ENCODE measurements at regions not wholly inside any gene's neighbourhood (a gene's known extent, or its start where the extent isn't known, plus 50 kb on each side); places are given as distances from the start of the nearest gene placed in this dataset.

GRCh38 chr11:45000918-45001317, 50.2 kb upstream of the TP53I11 start:
- no peaks in the 10 kb centered on the region for H3K4me1 ChIP-seq
- no peak for DNase-seq (ENCODE audit: low read depth in 1 of 2, low spot score in 1 of 2)
- H3K4me3 ChIP-seq: no peak overlapping the region
- 71% methylated on average over 4 of the region's 4 CpGs for WGBS (ENCODE audit: missing lambda C conversion rate)
- no peak for TF ChIP-seq FOSL2 (IDR thresholded peaks at IDR 0.05)
- no peak for TF ChIP-seq FOSL2 (CRISPR knock-in tag; IDR thresholded peaks at IDR 0.05)
- no peak for TF ChIP-seq HOXB13 (CRISPR knock-in tag; IDR thresholded peaks at IDR 0.05; ENCODE audit: low read depth)
- no peak for TF ChIP-seq TFCP2L1 (CRISPR knock-in tag; IDR thresholded peaks at IDR 0.05)
- no peak for TF ChIP-seq ZC3H11A (IDR thresholded peaks at IDR 0.05)
- no peak for TF ChIP-seq ATOH8 (CRISPR knock-in tag; IDR thresholded peaks at IDR 0.05; ENCODE audit: low read depth)
- no peak for TF ChIP-seq HDAC2 (IDR thresholded peaks at IDR 0.05)
- TF ChIP-seq JUN (IDR thresholded peaks at IDR 0.05): no peak
- TF ChIP-seq CHD2 (IDR thresholded peaks at IDR 0.05; ENCODE audit: low read length, partially characterized antibody): no peak
- no peak for TF ChIP-seq REST (IDR thresholded peaks at IDR 0.05)
- TF ChIP-seq ESRRA (IDR thresholded peaks at IDR 0.05; ENCODE audit: borderline replicate concordance, low read length): no peak
- no peak for TF ChIP-seq PBX3 (IDR thresholded peaks at IDR 0.05)
- no peak for TF ChIP-seq MYC (IDR thresholded peaks at IDR 0.05; ENCODE audit: borderline replicate concordance, low read length)
- no peak for TF ChIP-seq POLR2AphosphoS2 (conservative IDR thresholded peaks at IDR 0.05; ENCODE audit: low read length)
- no peak for TF ChIP-seq MAFK (IDR thresholded peaks at IDR 0.05; ENCODE audit: partially characterized antibody)
- no peak for TF ChIP-seq TP53 (CRISPR knock-in tag; IDR thresholded peaks at IDR 0.05)
- TF ChIP-seq EHMT2 (IDR thresholded peaks at IDR 0.05; ENCODE audit: low read depth): no peak
- CTCF ChIA-PET: no interaction called here
- H3K4me2 ChIP-seq: no peak overlapping the region
- ATAC-seq: no peak
- FAIRE-seq: no peak
- no peak overlapping the region for H3K27ac ChIP-seq
- POLR2A ChIA-PET: no interaction called here
- H3K9me3 ChIP-seq: no peaks in the 10 kb centered on the region

- Histone ChIP-seq H3K4me1 (no peaks in the 10 kb centered on the region), H3K4me3 (no peak overlapping the region), H3K9me3 (no peaks in the 10 kb centered on the region), H3K4me2 (no peak overlapping the region), H3K27ac (no peak overlapping the region)
- ChIA-PET POLR2A (no interaction called here), CTCF (no interaction called here)
- TF ChIP-seq USF2 (IDR thresholded peaks at IDR 0.05) (no peak), TFCP2L1 (CRISPR knock-in tag; IDR thresholded peaks at IDR 0.05) (no peak), PBX3 (IDR thresholded peaks at IDR 0.05) (no peak), HOXB5 (CRISPR knock-in tag; IDR thresholded peaks at IDR 0.05) (no peak), ZC3H11A (IDR thresholded peaks at IDR 0.05) (no peak), ELK1 (IDR thresholded peaks at IDR 0.05; ENCODE audit: low read depth, low read length) (no peak), FOSB (CRISPR knock-in tag; IDR thresholded peaks at IDR 0.05) (no peak), HES2 (IDR thresholded peaks at IDR 0.05) (no peak), CEBPB (IDR thresholded peaks at IDR 0.05) (no peak), SMC3 (IDR thresholded peaks at IDR 0.05) (no peak), EHF (CRISPR knock-in tag; IDR thresholded peaks at IDR 0.05) (no peak), TP53 (CRISPR knock-in tag; IDR thresholded peaks at IDR 0.05) (no peak), E2F6 (IDR thresholded peaks at IDR 0.05; ENCODE audit: borderline replicate concordance, low read depth) (no peak), CBX2 (IDR thresholded peaks at IDR 0.05; ENCODE audit: borderline replicate concordance, low read depth) (no peak), HEYL (CRISPR knock-in tag; IDR thresholded peaks at IDR 0.05) (no peak), ZFP36 (IDR thresholded peaks at IDR 0.05; ENCODE audit: borderline replicate concordance, partially characterized antibody) (no peak)
- DNase-seq (ENCODE audit: low read depth in 1 of 2, low spot score in 1 of 2): no peak
- 65% methylated on average over 6 of the region's 6 CpGs for whole genome bisulfite sequencing (ENCODE audit: missing lambda C conversion rate)
- FAIRE-seq: peak; percentile 49
- ATAC-seq: no peak
These were observed 50.9 kb upstream of the TP53I11 start for GRCh38 chr11:45001466-45002165.

Measured in A549 (cell line).